Retinal pigment epithelial cell (primary cell): ENCODE measurements at regions not wholly inside any gene's neighbourhood (a gene's known extent, or its start where the extent isn't known, plus 50 kb on each side); places are given as distances from the start of the nearest gene placed in this dataset.

Experiments used
- DNase-seq: peaks from one replicate; pipeline ENCODE4 v3.0.0-alpha.2; 2010; ENCODE audit warnings: low read depth
- H3K4me3 ChIP-seq: 2 replicates; pipeline ENCODE4 v1.5.1; 2011; ENCODE audit warnings: mild to moderate bottlenecking, low read length, control low read depth, moderate library complexity
- CTCF ChIP-seq: conservative IDR thresholded peaks from 2 replicates; pipeline ENCODE4 v1.5.1; 2011; ENCODE audit warnings: low read depth, low read length, control low read depth, inconsistent platforms

GRCh38 chr10:36506261-36506660, 619.1 kb upstream of the ANKRD30A start:
- H3K4me3 ChIP-seq, result no peak overlapping the region
- TF ChIP-seq CTCF, result no peak
- no peak for DNase-seq

- H3K4me3 ChIP-seq, result no peak overlapping the region
- TF ChIP-seq CTCF, result peak; percentile 25
- DNase-seq, result no peak
These were observed 620.6 kb upstream of the ANKRD30A start for GRCh38 chr10:36504758-36505157.

GRCh38 chr10:36500266-36500665, 625.1 kb upstream of the ANKRD30A start:
- no peak overlapping the region for H3K4me3 ChIP-seq
- DNase-seq, result no peak
- no peak for TF ChIP-seq CTCF

GRCh38 chr10:36499693-36500092, 625.7 kb upstream of the ANKRD30A start:
- TF ChIP-seq CTCF, result no peak
- DNase-seq, result no peak

GRCh38 chr10:36496758-36497157, 628.6 kb upstream of the ANKRD30A start:
- DNase-seq, result no peak
- TF ChIP-seq CTCF, result no peak
- no peak overlapping the region for H3K4me3 ChIP-seq

More at GRCh38 chr10:36499693-36500092, 625.7 kb upstream of the ANKRD30A start:
- no peak overlapping the region for H3K4me3 ChIP-seq

GRCh38 chr10:36494371-36494770, 631.0 kb upstream of the ANKRD30A start:
- no peak for TF ChIP-seq CTCF
- no peak overlapping the region for H3K4me3 ChIP-seq
- no peak for DNase-seq

- no peak overlapping the region for H3K4me3 ChIP-seq
- DNase-seq, result no peak
- no peak for TF ChIP-seq CTCF
These were observed 631.9 kb upstream of the ANKRD30A start for GRCh38 chr10:36493516-36493880.
